Common myeloid progenitor, CD34-positive (primary cell): ENCODE measurements at regions not wholly inside any gene's neighbourhood (a gene's known extent, or its start where the extent isn't known, plus 50 kb on each side); places are given as distances from the start of the nearest gene placed in this dataset.

Experiments
- CTCF ChIA-PET: fragments of 350-600 bp; sonication (Branson Sonifier 250); formaldehyde crosslinking; loops from one replicate; lab custom pipeline; 2021; ENCODE audit warnings: antibody characterized with exemption; lab: Charles Lee
- POLR2A ChIA-PET: fragments of 350-600 bp; sonication (Branson Sonifier 250); formaldehyde crosslinking; loops from one replicate; lab custom pipeline; 2021; ENCODE audit warnings: antibody characterized with exemption; lab: Charles Lee
- DNase-seq, 3 donors: peaks; one replicate each; pipeline versions ENCODE4 v3.0.0 to v3.0.0-alpha.2; 2013
- H3K27ac ChIP-seq, 2 experiments: 1 replicate in 1 of 2; 2 replicates in 1 of 2; pipeline ENCODE4 v1.7.0; 2013; ENCODE audit warnings: inconsistent platforms in 2 of 2, low read length in 2 of 2, mild to moderate bottlenecking in 2 of 2, low read depth in 1 of 2, moderate library complexity in 1 of 2; ENCODE audit not compliant: severe bottlenecking in 2 of 2, insufficient read depth in 1 of 2, poor library complexity in 1 of 2
- H3K27me3 ChIP-seq, 5 experiments: replicated peaks in 2 of 5; 1 replicate in 3 of 5; 2 replicates in 2 of 5; pipeline versions ENCODE4 v1.6.1 to v1.7.0; 2013; ENCODE audit warnings: low read length in 4 of 5, mild to moderate bottlenecking in 2 of 5, moderate library complexity in 2 of 5, inconsistent platforms in 1 of 5; ENCODE audit not compliant: insufficient read depth in 5 of 5, control insufficient read depth in 4 of 5
- H3K36me3 ChIP-seq, 4 experiments: 1 replicate in 2 of 4; 2 replicates in 2 of 4; pipeline versions ENCODE4 v1.6.1 to v1.7.0; 2013; ENCODE audit warnings: low read length in 3 of 4, control low read depth in 1 of 4, mild to moderate bottlenecking in 1 of 4; ENCODE audit not compliant: control insufficient read depth in 4 of 4, insufficient read depth in 4 of 4
- H3K4me1 ChIP-seq, 4 experiments: 1 replicate in 3 of 4; 2 replicates in 1 of 4; pipeline versions ENCODE4 v1.6.1 to v1.7.1; 2013; ENCODE audit warnings: low read length in 3 of 4, mild to moderate bottlenecking in 3 of 4, control low read depth in 1 of 4, inconsistent platforms in 1 of 4, moderate library complexity in 1 of 4; ENCODE audit not compliant: control insufficient read depth in 4 of 4, insufficient read depth in 4 of 4; ENCODE audit errors: control extremely low read depth in 1 of 4
- H3K4me3 ChIP-seq, 7 experiments: 1 replicate in 4 of 7; 2 replicates in 3 of 7; pipeline versions ENCODE4 v1.5.1 to v1.7.0; 2013; ENCODE audit warnings: mild to moderate bottlenecking in 7 of 7, low read length in 6 of 7, moderate library complexity in 6 of 7, inconsistent platforms in 2 of 7, low read depth in 2 of 7, control low read depth in 1 of 7; ENCODE audit not compliant: insufficient read depth in 4 of 7, control insufficient read depth in 1 of 7; ENCODE audit errors: extremely low read depth in 1 of 7
- H3K9me3 ChIP-seq, 5 experiments: 1 replicate in 4 of 5; 2 replicates in 1 of 5; pipeline versions ENCODE4 v1.6.1 to v1.7.1; 2013; ENCODE audit warnings: low read length in 4 of 5, mild to moderate bottlenecking in 2 of 5, inconsistent platforms in 1 of 5, low read depth in 1 of 5, moderate library complexity in 1 of 5; ENCODE audit not compliant: control insufficient read depth in 4 of 5, insufficient read depth in 2 of 5; ENCODE audit errors: control extremely low read depth in 1 of 5
- WGBS: methylation state at CpG from one replicate; pipeline ENCODE4 v1.1.5; 2013; ENCODE audit not compliant: insufficient coverage; 5-methylcytosine and 5-hydroxymethylcytosine counted together

- H3K36me3 ChIP-seq, result no peaks in the 10 kb centered on the region
- H3K9me3 ChIP-seq, result no peaks in the 10 kb centered on the region
- DNase-seq, result peak; percentile 34 to 44 (median 35)
- H3K4me1 ChIP-seq, result peaks cover 0 to 8% (median 0%) of the 10 kb centered on the region in 4 experiments
- WGBS, result 71% methylated on average over 3 of the region's 3 CpGs
- ChIA-PET CTCF (interaction anchor here (1.0 to 7.7 kb wide), 9 partner anchors 11 to 275 kb away, joined by 3 to 112 read pairs (median 6); no protein-coding TSS in a partner anchor), POLR2A (no interaction called here)
- no peak overlapping the region for H3K4me3 ChIP-seq
- no peak overlapping the region for H3K27ac ChIP-seq
- peaks cover 0 to 7% (median 2%) of the 10 kb centered on the region in 5 experiments for H3K27me3 ChIP-seq
Observed at GRCh38 chr15:98174286-98174685, 213.8 kb downstream of the ARRDC4 start.

DNA sequence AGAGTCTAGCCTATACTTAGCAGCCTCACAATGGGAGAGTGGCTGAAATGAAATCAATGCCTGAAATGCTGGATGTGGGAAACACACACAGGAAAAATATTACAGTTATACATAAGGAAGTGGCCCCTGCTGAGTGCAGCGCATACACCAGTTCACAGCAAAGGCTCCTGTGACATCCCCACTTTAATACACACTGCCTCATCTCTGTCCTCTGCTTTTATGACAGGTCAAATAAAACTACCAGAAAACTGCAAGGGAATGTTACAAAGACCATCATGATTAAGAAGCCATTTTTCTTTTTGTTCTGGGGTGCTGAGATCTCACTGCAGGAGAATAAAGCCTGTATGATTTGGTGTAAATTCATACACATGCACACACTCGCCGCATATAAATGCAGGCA is 214.3 kb downstream of the ARRDC4 start:
- H3K27ac ChIP-seq, result no peak overlapping the region
- DNase-seq, result no peak
- POLR2A ChIA-PET, result no interaction called here
- H3K27me3 ChIP-seq, result peaks cover 0 to 9% (median 2%) of the 10 kb centered on the region in 5 experiments
- no peaks in the 10 kb centered on the region for H3K36me3 ChIP-seq
- 67% methylated on average over 1 of the region's 3 CpGs for WGBS
- no peaks in the 10 kb centered on the region for H3K9me3 ChIP-seq
- peaks cover 0 to 8% (median 0%) of the 10 kb centered on the region in 4 experiments for H3K4me1 ChIP-seq
- CTCF ChIA-PET, result interaction anchor here (0.7 to 7.7 kb wide), 9 partner anchors 10 to 276 kb away, joined by 3 to 112 read pairs (median 6); no protein-coding TSS in a partner anchor
- no peak overlapping the region for H3K4me3 ChIP-seq

- no peak overlapping the region for H3K4me3 ChIP-seq
- H3K36me3 ChIP-seq, result no peaks in the 10 kb centered on the region
- peak; percentile 80 to 83 (median 81) for DNase-seq
- ChIA-PET POLR2A (interaction anchor here (0.6 to 1.0 kb wide), 2 partner anchors 100 to 275 kb away, joined by 3 to 4 read pairs; no protein-coding TSS in a partner anchor), CTCF (interaction anchor here (0.7 to 7.7 kb wide), 40 partner anchors 8 to 324 kb away, joined by 3 to 112 read pairs (median 4); partner anchors contain the start of gene ARRDC4)
- 5% methylated on average over 6 of the region's 9 CpGs for WGBS
- H3K27me3 ChIP-seq, result peaks cover 0 to 22% (median 8%) of the 10 kb centered on the region in 5 experiments
- H3K4me1 ChIP-seq, result peaks cover 0 to 8% (median 0%) of the 10 kb centered on the region in 4 experiments
- no peak overlapping the region for H3K27ac ChIP-seq
- no peaks in the 10 kb centered on the region for H3K9me3 ChIP-seq
Observed at GRCh38 chr15:98177966-98178592, 217.6 kb downstream of the ARRDC4 start.

DNA sequence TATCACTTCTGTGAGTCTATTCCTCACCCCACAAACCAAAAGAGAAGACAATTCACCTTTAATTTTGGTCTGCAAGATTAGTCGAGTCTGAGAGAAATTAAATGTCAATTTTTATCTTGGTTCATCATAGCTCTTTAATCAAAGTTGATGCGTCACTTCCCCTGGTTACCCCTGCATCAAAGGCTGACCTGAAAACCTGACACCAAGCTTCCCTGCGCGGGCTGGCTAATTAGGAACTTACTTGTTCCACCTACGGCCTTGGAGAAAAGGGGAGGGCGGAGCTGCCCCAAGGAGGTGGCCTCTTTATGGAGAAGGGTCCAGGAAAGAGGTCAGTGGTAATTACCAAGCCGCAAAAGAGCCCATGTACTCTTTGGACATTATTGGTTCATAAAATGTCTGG is 218.4 kb downstream of the ARRDC4 start:
- ChIA-PET CTCF (interaction anchor here (0.8 to 7.7 kb wide), 17 partner anchors 10 to 290 kb away, joined by 3 to 112 read pairs (median 4); no protein-coding TSS in a partner anchor), POLR2A (interaction anchor here (0.6 kb wide), 1 partner anchor 276 kb away, joined by 4 read pairs; no protein-coding TSS in a partner anchor)
- WGBS, result 24% methylated on average over 5 of the region's 7 CpGs
- no peak overlapping the region for H3K4me3 ChIP-seq
- H3K36me3 ChIP-seq, result no peaks in the 10 kb centered on the region
- no peak overlapping the region for H3K27ac ChIP-seq
- no peaks in the 10 kb centered on the region for H3K9me3 ChIP-seq
- peaks cover 0 to 22% (median 8%) of the 10 kb centered on the region in 5 experiments for H3K27me3 ChIP-seq
- DNase-seq, result peak; percentile 13 to 59 (median 42)
- peaks cover 0 to 8% (median 0%) of the 10 kb centered on the region in 4 experiments for H3K4me1 ChIP-seq

DNA sequence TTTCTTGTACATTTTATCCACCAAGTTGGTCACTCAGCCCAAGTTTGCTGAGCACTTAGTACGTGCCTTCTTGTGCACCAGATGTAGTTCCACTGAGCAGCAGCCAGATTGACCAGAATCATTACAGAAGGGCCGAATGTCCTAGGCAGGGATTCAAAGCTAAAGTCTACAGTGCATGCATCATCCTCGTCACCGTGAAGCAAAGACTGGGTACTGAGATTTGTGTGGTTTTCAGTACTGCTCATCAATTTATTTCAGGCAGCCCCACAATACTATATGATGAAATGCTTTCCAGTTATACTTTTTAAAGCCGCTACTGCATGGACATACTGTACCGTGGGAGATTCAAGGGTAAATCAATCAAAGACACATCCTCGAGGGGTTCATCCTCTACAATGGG is 227.0 kb downstream of the ARRDC4 start:
- peaks cover 0 to 5% (median 0%) of the 10 kb centered on the region in 5 experiments for H3K9me3 ChIP-seq
- H3K4me3 ChIP-seq, result no peak overlapping the region
- WGBS, result 98% methylated on average over 5 of the region's 7 CpGs
- H3K36me3 ChIP-seq, result no peaks in the 10 kb centered on the region
- no peak for DNase-seq
- peaks cover 0 to 11% (median 6%) of the 10 kb centered on the region in 5 experiments for H3K27me3 ChIP-seq
- no peak overlapping the region for H3K27ac ChIP-seq
- POLR2A ChIA-PET, result no interaction called here
- no peaks in the 10 kb centered on the region for H3K4me1 ChIP-seq
- CTCF ChIA-PET, result no interaction called here

GRCh38 chr15:98190914-98191313 is 230.4 kb downstream of the ARRDC4 start:
- Histone ChIP-seq H3K27ac (no peak overlapping the region), H3K9me3 (peaks cover 0 to 5% (median 0%) of the 10 kb centered on the region in 5 experiments), H3K27me3 (peaks cover 3 to 21% (median 6%) of the 10 kb centered on the region in 5 experiments), H3K4me3 (no peak overlapping the region), H3K36me3 (no peaks in the 10 kb centered on the region), H3K4me1 (no peaks in the 10 kb centered on the region)
- POLR2A ChIA-PET, result no interaction called here
- no peak for DNase-seq
- WGBS, result 100% methylated on average over 2 of the region's 2 CpGs
- CTCF ChIA-PET, result no interaction called here

DNA sequence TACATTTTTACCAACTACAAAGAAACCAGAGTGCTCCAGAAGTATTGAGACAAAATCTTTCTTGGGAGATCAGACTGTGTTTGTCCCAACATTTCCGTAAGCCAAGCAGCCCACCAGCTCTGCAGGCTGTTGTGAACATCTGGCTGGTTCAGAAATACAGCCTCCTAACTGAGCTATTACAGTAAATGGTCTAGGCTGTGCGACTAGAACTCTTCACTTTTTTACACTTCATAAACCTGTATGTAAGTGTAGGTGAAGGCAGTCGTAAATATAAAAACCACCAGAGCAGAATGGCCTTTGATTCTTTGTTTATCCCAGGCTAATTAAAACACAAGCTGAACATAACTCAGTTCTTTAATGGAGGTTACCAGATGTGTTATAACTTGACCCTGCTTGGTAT is 235.3 kb downstream of the ARRDC4 start:
- POLR2A ChIA-PET, result no interaction called here
- DNase-seq, result no peak
- Histone ChIP-seq H3K27me3 (peaks cover 0 to 22% (median 9%) of the 10 kb centered on the region in 5 experiments), H3K9me3 (peaks cover 0 to 2% (median 0%) of the 10 kb centered on the region in 5 experiments), H3K27ac (no peak overlapping the region), H3K36me3 (no peaks in the 10 kb centered on the region), H3K4me1 (no peaks in the 10 kb centered on the region), H3K4me3 (no peak overlapping the region)
- CTCF ChIA-PET, result no interaction called here
- WGBS, result 100% methylated on average over 1 of the region's 3 CpGs
